ENCODE measurements at regions not wholly inside any gene's neighbourhood (a gene's known extent, or its start where the extent isn't known, plus 50 kb on each side); places are given as distances from the start of the nearest gene placed in this dataset.

- TF ChIP-seq YY1 (IDR thresholded peaks at IDR 0.05; ENCODE audit: low read depth) (no peak), MEF2A (IDR thresholded peaks at IDR 0.05; ENCODE audit: borderline replicate concordance, low read depth) (no peak), USF1 (IDR thresholded peaks at IDR 0.05; ENCODE audit: borderline replicate concordance, low read depth) (no peak), RXRA (IDR thresholded peaks at IDR 0.05; ENCODE audit: borderline replicate concordance, low read depth) (no peak), JUND (IDR thresholded peaks at IDR 0.05) (no peak), CHD2 (IDR thresholded peaks at IDR 0.05; ENCODE audit: low read length, partially characterized antibody) (no peak)
- POLR2A ChIA-PET, result no interaction called here
- Histone ChIP-seq H3K9ac (no peak overlapping the region), H3K36me3 (replicated peaks in 1 of 2; ENCODE audit: control insufficient read depth in 1 of 2, insufficient read depth in 2 of 2, low read length in 1 of 2) (no peaks in the 10 kb centered on the region), H4K20me1 (ENCODE audit: insufficient read depth) (no peaks in the 10 kb centered on the region), H3K27me3 (ENCODE audit: insufficient read depth) (no peaks in the 10 kb centered on the region), H3K4me2 (no peak overlapping the region), H3K27ac (ENCODE audit: low read depth in 2 of 2, low read length in 1 of 2) (no peak overlapping the region), H3K4me1 (ENCODE audit: control insufficient read depth in 1 of 2, insufficient read depth in 2 of 2, low read depth in 1 of 2, low read length in 1 of 2) (no peaks in the 10 kb centered on the region), H3F3A (replicated peaks; ENCODE audit: insufficient read depth) (no peaks in the 10 kb centered on the region), H3K9me2 (no peaks in the 10 kb centered on the region), H3K9me3 (no peaks in the 10 kb centered on the region; the same call in 1 of the 2 replicates), H3K79me2 (ENCODE audit: insufficient read depth) (no peaks in the 10 kb centered on the region), H3K4me3 (ENCODE audit: low read depth in 2 of 2, low read length in 1 of 2) (no peak overlapping the region), H2AFZ (ENCODE audit: low read depth) (no peak overlapping the region)
- CTCF ChIA-PET, result interaction anchor here (1.3 kb wide), 1 partner anchor 11 kb away, joined by 3 read pairs; no protein-coding TSS in a partner anchor
- WGBS (ENCODE audit: low lambda C conversion rate), result 10% methylated on average over 1 of the region's 1 CpG
- DNase-seq, result no peak
These were observed 494.0 kb upstream of the NR2F2 start for GRCh38 chr15:95836536-95836935.

GRCh38 chr15:95837341-95838004 lies 493.0 kb upstream of the NR2F2 start:
- 44% methylated on average over 4 of the region's 4 CpGs for WGBS (ENCODE audit: low lambda C conversion rate)
- CTCF ChIA-PET, result interaction anchor here (1.3 kb wide), 1 partner anchor 12 kb away, joined by 3 read pairs; no protein-coding TSS in a partner anchor
- no peaks in the 10 kb centered on the region for H3K9me2 ChIP-seq

More at GRCh38 chr15:95837341-95838004, 493.0 kb upstream of the NR2F2 start:
- TF ChIP-seq EZH2phosphoT487 (IDR thresholded peaks at IDR 0.05; ENCODE audit: borderline replicate concordance, low read depth) (no peak), FOXJ3 (CRISPR knock-in tag; IDR thresholded peaks at IDR 0.05) (no peak), TAF1 (IDR thresholded peaks at IDR 0.05; ENCODE audit: borderline replicate concordance, low read depth, low read length) (no peak), SMC3 (IDR thresholded peaks at IDR 0.05; ENCODE audit: low read depth, low read length) (no peak), MAX (IDR thresholded peaks at IDR 0.05; ENCODE audit: low read depth) (no peak), REST (IDR thresholded peaks at IDR 0.05; ENCODE audit: low read depth, low read length) (no peak), MEF2A (IDR thresholded peaks at IDR 0.05; ENCODE audit: borderline replicate concordance, low read depth) (no peak), SIN3A (IDR thresholded peaks at IDR 0.05; ENCODE audit: borderline replicate concordance, low read depth, low read length) (no peak), YY1 (IDR thresholded peaks at IDR 0.05; ENCODE audit: low read depth) (no peak), PBX3 (IDR thresholded peaks at IDR 0.05) (no peak), CHD2 (IDR thresholded peaks at IDR 0.05; ENCODE audit: low read length, partially characterized antibody) (no peak), NFIC (IDR thresholded peaks at IDR 0.05; ENCODE audit: borderline replicate concordance) (no peak), RAD21 (IDR thresholded peaks at IDR 0.05; ENCODE audit: low read length) (no peak), NRF1 (IDR thresholded peaks at IDR 0.05; ENCODE audit: low read depth, low read length) (no peak)
- POLR2A ChIA-PET, result no interaction called here
- Histone ChIP-seq H3K79me2 (ENCODE audit: insufficient read depth) (no peaks in the 10 kb centered on the region), H3K4me3 (ENCODE audit: low read depth in 2 of 2, low read length in 1 of 2) (no peak overlapping the region), H3K36me3 (replicated peaks in 1 of 2; ENCODE audit: control insufficient read depth in 1 of 2, insufficient read depth in 2 of 2, low read length in 1 of 2) (no peaks in the 10 kb centered on the region), H3K4me1 (ENCODE audit: control insufficient read depth in 1 of 2, insufficient read depth in 2 of 2, low read depth in 1 of 2, low read length in 1 of 2) (no peaks in the 10 kb centered on the region), H3K9me3 (no peaks in the 10 kb centered on the region; the same call in 1 of the 2 replicates), H3F3A (replicated peaks; ENCODE audit: insufficient read depth) (no peaks in the 10 kb centered on the region), H3K4me2 (no peak overlapping the region), H3K9ac (no peak overlapping the region), H3K27me3 (ENCODE audit: insufficient read depth) (no peaks in the 10 kb centered on the region), H3K27ac (ENCODE audit: low read depth in 2 of 2, low read length in 1 of 2) (no peak overlapping the region), H2AFZ (ENCODE audit: low read depth) (no peak overlapping the region), H4K20me1 (ENCODE audit: insufficient read depth) (no peaks in the 10 kb centered on the region)
- no peak for DNase-seq
